Breast epithelium (tissue), 3 donors: ENCODE measurements at regions not wholly inside any gene's neighbourhood (a gene's known extent, or its start where the extent isn't known, plus 50 kb on each side); places are given as distances from the start of the nearest gene placed in this dataset.

Experiments used
- POLR2A ChIP-seq: fragments of 450-650 bp; IDR thresholded peaks from one replicate; pipeline ENCODE4 v1.6.1; 2016; ENCODE audit warnings: antibody characterized with exemption, mild to moderate bottlenecking, moderate library complexity
- TF ChIP-seq, protein P1 (sequence below), 3 donors: fragments of 450-650 bp; IDR thresholded peaks; one replicate each; pipeline ENCODE4 v1.5.1; 2016 to 2017; ENCODE audit warnings: antibody characterized with exemption in 3 of 3, mild to moderate bottlenecking in 3 of 3, moderate library complexity in 3 of 3

DNA sequence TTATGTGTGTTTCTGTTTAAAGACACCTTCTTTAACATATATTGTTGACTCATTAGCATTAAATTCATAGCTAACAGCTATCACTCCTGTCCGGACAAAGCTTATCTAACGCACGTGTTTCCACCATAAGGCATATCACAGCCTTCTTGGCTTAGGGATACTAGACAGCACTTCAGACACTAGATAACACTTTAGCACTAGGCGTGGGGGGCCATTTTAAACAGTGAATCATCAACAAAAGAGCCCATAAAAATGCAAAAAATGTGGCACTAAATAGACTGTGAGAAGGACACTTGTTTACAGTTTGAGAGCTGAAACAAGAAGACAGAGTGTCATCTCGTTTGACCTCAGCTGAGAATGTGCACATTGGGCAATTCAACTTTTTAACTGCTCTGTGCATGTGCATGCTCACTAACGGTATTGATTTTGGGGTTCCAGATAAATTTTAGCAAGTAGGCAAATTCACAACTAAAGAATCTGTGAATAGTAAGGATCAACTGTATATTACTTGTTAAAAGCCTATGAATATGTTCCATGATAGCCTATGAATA, 58.9 kb upstream of the RAI2 start:
- no peak for TF ChIP-seq POLR2A
- TF ChIP-seq, protein P1, sequence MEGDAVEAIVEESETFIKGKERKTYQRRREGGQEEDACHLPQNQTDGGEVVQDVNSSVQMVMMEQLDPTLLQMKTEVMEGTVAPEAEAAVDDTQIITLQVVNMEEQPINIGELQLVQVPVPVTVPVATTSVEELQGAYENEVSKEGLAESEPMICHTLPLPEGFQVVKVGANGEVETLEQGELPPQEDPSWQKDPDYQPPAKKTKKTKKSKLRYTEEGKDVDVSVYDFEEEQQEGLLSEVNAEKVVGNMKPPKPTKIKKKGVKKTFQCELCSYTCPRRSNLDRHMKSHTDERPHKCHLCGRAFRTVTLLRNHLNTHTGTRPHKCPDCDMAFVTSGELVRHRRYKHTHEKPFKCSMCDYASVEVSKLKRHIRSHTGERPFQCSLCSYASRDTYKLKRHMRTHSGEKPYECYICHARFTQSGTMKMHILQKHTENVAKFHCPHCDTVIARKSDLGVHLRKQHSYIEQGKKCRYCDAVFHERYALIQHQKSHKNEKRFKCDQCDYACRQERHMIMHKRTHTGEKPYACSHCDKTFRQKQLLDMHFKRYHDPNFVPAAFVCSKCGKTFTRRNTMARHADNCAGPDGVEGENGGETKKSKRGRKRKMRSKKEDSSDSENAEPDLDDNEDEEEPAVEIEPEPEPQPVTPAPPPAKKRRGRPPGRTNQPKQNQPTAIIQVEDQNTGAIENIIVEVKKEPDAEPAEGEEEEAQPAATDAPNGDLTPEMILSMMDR (IDR thresholded peaks at IDR 0.05), result no peak
